GM18511 (cell line): ENCODE measurements at regions not wholly inside any gene's neighbourhood (a gene's known extent, or its start where the extent isn't known, plus 50 kb on each side); places are given as distances from the start of the nearest gene placed in this dataset.
A peak's percentile ranks its signal among the peaks of the same experiment; 100 is the strongest.
"Not testable (repeated sequence)": the region's sequence is repeated elsewhere in the genome, so short reads cannot be mapped to it uniquely, and the experiment has no call there.

Experiments used
- ATAC-seq: cut with Tn5 transposase; IDR thresholded peaks from one replicate; pipeline ENCODE4 v1.9.1; 2021; ENCODE audit warnings: mild to moderate bottlenecking, moderate library complexity; ENCODE audit not compliant: unreplicated experiment

- not testable (repeated sequence) for ATAC-seq
Measured at GRCh38 chr7:73244782-73245311, 63.8 kb downstream of the NSUN5 start.

- peak; percentile 94 for ATAC-seq
Measured at GRCh38 chr7:73234994-73235717, 73.5 kb downstream of the NSUN5 start.

- ATAC-seq = not testable (repeated sequence)
Measured at GRCh38 chr7:73225745-73226144, 82.9 kb downstream of the NSUN5 start.

- peak; percentile 43 for ATAC-seq
Measured at GRCh38 chr7:73221724-73222123, 86.9 kb downstream of the NSUN5 start.

- peak; percentile 57 for ATAC-seq
Measured at GRCh38 chr7:73220766-73221370, 87.8 kb downstream of the NSUN5 start.

- peak; percentile 90 for ATAC-seq
Measured at GRCh38 chr7:73220357-73220756, 88.3 kb downstream of the NSUN5 start.

GRCh38 chr7:73218802-73219201, 89.8 kb downstream of the NSUN5 start:
- ATAC-seq = not testable (repeated sequence)

- not testable (repeated sequence) for ATAC-seq
Measured at GRCh38 chr7:73216046-73216675, 92.5 kb downstream of the NSUN5 start.

- not testable (repeated sequence) for ATAC-seq
Measured at GRCh38 chr7:73215232-73215631, 93.4 kb downstream of the NSUN5 start.

- ATAC-seq = not testable (repeated sequence)
Measured at GRCh38 chr7:73214471-73214870, 94.2 kb downstream of the NSUN5 start.

- ATAC-seq = peak; percentile 39
Measured at GRCh38 chr7:73213076-73213475, 95.5 kb downstream of the NSUN5 start.

- ATAC-seq = not testable (repeated sequence)
Measured at GRCh38 chr7:73205594-73205993, 103.0 kb downstream of the NSUN5 start.

- not testable (repeated sequence) for ATAC-seq
Measured at GRCh38 chr7:73204898-73205297, 103.7 kb downstream of the NSUN5 start.

GRCh38 chr7:73203312-73203711, 105.3 kb downstream of the NSUN5 start:
- not testable (repeated sequence) for ATAC-seq

GRCh38 chr7:73201264-73201663, 107.4 kb downstream of the NSUN5 start:
- ATAC-seq = not testable (repeated sequence)

GRCh38 chr7:73200518-73201099, 108.0 kb downstream of the NSUN5 start:
- ATAC-seq = not testable (repeated sequence)

GRCh38 chr7:73193991-73194390, 108.2 kb upstream of the SPDYE9 start:
- ATAC-seq = not testable (repeated sequence)

- not testable (repeated sequence) for ATAC-seq
Measured at GRCh38 chr7:73190483-73191155, 104.8 kb upstream of the SPDYE9 start.

GRCh38 chr7:73188287-73188686, 102.4 kb upstream of the SPDYE9 start:
- not testable (repeated sequence) for ATAC-seq

GRCh38 chr7:73186589-73187309, 100.9 kb upstream of the SPDYE9 start:
- ATAC-seq = not testable (repeated sequence)
